ENCODE measurements at regions not wholly inside any gene's neighbourhood (a gene's known extent, or its start where the extent isn't known, plus 50 kb on each side); places are given as distances from the start of the nearest gene placed in this dataset.

DNA sequence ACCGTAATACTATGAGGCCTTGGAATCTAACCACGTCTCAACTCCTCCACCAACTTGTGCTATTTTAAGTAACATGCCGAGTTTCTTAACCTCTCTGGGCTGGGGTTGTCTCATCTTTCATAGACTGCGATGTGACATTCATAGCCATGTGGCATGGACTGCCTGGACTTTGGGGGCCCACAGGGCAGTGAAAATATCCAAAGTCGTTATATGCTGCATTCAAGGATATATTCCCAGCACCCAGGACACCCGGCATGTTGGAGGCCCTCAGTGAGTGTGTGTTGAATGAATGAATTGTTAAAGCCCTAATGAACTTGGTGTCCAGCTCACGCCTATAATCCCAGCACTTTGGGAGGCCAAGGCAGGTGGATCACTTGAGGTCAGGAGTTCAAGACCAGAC lies 203.1 kb downstream of the CBLN1 start:
- TF ChIP-seq, protein P1, sequence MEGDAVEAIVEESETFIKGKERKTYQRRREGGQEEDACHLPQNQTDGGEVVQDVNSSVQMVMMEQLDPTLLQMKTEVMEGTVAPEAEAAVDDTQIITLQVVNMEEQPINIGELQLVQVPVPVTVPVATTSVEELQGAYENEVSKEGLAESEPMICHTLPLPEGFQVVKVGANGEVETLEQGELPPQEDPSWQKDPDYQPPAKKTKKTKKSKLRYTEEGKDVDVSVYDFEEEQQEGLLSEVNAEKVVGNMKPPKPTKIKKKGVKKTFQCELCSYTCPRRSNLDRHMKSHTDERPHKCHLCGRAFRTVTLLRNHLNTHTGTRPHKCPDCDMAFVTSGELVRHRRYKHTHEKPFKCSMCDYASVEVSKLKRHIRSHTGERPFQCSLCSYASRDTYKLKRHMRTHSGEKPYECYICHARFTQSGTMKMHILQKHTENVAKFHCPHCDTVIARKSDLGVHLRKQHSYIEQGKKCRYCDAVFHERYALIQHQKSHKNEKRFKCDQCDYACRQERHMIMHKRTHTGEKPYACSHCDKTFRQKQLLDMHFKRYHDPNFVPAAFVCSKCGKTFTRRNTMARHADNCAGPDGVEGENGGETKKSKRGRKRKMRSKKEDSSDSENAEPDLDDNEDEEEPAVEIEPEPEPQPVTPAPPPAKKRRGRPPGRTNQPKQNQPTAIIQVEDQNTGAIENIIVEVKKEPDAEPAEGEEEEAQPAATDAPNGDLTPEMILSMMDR (IDR thresholded peaks at IDR 0.05) = no peak
- TF ChIP-seq POLR2A (IDR thresholded peaks at IDR 0.05; ENCODE audit: low read depth) (no peak), POLR2AphosphoS5 (IDR thresholded peaks at IDR 0.05) (no peak)
